T-helper 2 cell treated with Interferon-gamma antibody and Interleukin-4, amounts not matched to agents 100 ng/mL and 5 ng/mL, for 36 hours (primary cell): ENCODE measurements at regions not wholly inside any gene's neighbourhood (a gene's known extent, or its start where the extent isn't known, plus 50 kb on each side); places are given as distances from the start of the nearest gene placed in this dataset.
"Not testable (repeated sequence)": the region's sequence is repeated elsewhere in the genome, so short reads cannot be mapped to it uniquely, and the experiment has no call there.

Experiments used
- intact Hi-C: fragments of 100-400 bp; cut with micrococcal nuclease; formaldehyde crosslinking; loops from one replicate; pipeline ENCODE4 v1.15.1; 2023

DNA sequence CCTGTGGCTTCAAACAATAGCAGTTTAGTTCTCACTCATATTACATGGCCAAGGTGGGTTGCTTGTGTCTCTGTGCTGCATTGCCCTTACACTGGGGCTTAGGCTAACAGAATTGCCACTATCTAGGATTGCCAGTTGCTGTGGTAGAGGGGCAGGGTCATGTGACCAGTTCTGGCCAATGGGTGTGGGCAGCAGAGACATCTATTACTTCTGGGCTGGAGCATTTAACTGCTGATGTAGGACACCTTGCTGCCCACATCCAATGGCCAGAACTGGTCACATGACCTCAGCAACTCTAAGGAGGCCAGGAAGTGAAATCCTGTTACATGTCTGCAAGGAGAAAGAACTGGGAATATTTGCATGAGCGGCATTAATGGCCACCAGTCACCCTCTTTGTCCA lies 199.3 kb downstream of the C9orf152 start:
- intact Hi-C loops = loop anchor here (5.0 kb wide), 1 partner anchor 56 kb away; no protein-coding TSS in a partner anchor

DNA sequence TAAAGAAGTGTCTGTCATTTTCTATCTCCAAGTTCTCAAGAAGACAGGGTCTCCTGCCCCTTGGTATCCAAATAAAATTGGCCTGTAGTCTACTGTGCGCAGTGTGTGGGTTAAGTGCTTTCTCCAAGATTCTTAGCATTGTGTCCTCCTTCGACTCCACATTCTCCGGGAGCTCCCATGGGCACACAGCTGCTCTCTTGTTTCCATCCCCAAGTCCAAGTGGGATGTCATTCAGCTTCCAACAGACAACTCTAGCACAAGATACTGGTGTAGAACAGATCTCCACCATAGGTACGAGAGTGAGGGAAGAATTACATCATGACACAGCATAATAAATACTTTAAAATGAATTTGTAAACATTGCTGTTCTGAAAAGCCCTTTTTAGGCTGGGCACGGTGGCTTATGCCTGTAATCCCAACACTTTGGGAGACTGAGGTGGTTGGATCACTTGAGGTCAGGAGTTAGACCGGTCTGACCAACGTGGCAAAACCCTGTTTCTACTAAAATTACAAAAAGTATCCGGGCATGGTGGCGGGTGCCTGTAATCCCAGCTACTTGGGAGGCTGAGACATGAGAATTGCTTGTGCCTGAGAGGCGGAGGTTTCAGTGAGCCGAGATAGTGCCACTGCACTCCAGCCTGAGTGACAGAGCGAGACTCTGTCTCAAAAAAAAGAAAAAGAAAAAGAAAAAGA lies 196.2 kb downstream of the C9orf152 start:
- intact Hi-C loops = no loop called here

DNA sequence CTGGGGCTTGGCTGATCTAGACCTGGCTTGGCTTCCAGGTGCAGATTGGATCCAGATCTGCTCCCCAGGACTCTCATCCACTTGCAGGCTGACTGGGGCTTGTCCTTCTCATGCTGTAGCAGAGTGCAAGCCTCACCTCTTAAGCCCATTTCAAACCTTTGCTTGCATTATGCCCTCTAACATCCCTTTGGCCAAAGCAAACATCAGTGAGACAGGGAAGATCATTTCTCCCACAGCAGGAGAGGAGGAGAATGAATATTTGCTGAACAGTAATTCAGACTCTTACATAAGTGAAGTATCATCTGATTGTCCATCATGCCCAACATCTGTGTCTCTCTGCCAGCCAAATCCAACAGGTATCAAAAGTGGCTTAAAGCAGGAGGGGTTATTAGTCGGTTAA lies 194.9 kb downstream of the C9orf152 start:
- intact Hi-C loops = no loop called here

DNA sequence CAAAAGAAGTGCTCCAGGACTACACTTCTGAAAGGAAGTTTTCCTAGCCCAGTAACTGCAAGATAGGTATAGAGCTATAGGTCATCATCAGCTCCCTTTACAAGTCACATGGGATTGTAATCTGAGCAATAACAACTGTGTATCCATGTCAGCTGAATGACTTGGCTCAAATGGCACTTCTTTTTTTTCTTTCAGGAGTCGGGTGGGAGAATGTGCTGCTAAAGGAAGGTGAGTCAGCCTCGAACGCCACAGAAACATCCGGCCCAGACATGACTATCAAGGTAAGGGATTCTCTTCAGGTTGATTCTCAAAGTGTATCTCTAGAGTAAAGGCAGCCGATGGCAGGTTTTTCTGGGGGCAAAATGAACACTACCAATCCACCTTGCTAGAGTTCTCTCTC lies 192.2 kb downstream of the C9orf152 start:
- intact Hi-C loops = loop anchor here (5.0 kb wide), 1 partner anchor 33 kb away; no protein-coding TSS in a partner anchor

DNA sequence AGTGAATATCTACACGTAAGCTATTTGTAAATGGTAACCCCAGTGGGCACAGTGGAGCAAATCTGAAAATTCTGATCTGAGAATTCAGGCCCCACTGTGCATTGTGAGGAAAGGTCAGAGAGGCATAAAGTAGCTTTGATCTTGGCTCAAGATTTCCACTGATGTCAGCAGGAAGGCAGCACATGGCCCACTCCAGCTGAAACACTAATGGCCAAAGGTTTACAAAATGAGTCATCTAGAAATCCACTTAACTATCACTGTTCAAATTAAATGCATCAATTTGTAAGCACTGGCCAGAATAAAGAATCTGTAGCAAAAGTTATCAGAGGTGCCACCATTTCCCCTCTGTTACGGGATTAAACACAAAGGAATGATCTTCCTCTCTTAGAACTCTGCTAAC lies 191.6 kb downstream of the C9orf152 start:
- intact Hi-C loops = loop anchor here (5.0 kb wide), 1 partner anchor 34 kb away; no protein-coding TSS in a partner anchor

DNA sequence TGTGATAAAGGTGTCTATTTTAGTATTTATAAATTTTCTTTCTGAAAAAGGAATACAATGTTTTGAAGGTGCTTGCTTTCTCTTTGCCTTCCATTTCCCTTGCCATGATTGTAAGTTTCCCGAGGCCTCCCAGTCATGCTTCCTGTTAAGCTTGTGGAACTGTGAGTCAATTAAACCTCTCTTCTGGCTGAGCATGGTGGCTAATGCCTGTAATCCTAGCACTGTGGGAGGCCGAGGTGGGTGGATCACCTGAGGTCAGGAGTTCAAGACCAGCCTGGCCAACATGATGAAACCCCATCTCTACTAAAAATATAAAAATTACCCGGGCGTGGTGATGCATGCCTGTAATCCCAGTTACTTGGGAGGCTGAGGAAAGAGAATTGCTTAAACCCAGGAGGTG lies 187.7 kb downstream of the C9orf152 start:
- intact Hi-C loops = not testable (repeated sequence)

DNA sequence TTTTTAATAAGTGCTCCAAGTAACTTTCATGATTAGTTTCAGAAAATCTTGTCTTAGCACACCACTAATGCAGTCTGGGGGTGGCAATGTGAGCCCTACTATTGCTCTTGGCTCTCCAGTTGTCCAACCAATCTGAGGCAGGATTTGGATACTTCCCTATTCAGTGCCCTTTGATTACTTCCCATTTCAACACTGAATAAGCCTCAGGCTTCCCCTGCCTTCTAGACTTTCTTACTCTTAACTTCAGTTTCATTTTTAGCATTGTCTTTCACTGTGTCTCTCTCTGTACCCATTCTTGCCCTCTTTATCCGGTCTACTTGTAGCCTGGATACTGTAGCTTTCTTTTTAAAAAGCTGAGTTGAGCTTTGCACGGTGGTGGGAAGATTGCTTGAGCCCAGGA lies 186.1 kb downstream of the C9orf152 start:
- intact Hi-C loops = loop anchor here (2.0 kb wide), 1 partner anchor 27 kb away; no protein-coding TSS in a partner anchor

DNA sequence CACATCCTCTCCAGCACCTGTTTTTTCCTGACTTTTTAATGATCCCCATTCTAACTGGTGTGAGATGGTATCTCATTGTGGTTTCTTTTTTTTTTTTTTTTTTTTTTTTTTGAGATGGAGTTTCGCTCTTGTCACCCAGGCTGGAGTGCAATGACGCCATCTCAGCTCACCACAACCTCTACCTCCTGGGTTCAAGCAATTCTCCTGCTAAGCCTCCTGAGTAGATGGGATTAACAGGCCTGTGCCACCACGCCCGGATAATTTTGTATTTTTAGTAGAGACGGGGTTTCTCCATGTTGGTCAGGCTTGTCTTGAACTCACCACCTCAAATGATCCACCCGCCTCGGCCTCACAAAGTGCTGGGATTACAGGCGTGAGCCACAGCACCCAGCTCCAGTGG lies 184.7 kb downstream of the C9orf152 start:
- intact Hi-C loops = loop anchor here (2.0 kb wide), 1 partner anchor 26 kb away; no protein-coding TSS in a partner anchor

DNA sequence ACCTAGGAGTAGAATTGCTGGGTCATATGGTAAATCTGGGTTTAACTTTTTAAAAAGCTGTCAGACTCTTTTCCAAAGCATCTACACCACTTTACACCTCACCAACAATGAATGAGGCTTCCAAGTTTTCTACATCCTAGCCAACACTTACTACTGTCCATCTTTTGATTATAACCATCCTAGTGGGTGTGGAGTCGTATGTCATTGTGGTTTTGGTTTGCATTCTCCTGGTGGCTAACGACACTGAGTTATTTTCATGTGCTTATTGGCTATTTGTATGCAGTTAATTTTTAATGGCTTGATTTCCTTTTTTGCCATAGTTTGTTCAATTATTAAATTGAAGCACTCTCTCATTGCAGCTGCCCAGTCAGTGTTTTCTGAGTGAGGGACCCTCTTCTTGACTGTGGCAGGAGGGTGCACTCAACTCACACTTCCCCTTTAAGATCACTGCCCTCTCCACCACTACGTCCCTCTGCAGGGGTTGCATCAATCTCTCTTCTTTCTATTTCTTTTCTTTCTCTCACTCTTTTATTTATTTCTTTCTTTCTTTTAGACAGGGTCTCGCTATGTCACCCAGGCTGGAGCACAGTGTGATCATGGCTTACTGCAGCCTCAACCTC lies 182.3 kb downstream of the C9orf152 start:
- intact Hi-C loops = loop anchor here (2.0 kb wide), 1 partner anchor 51 kb away; no protein-coding TSS in a partner anchor

DNA sequence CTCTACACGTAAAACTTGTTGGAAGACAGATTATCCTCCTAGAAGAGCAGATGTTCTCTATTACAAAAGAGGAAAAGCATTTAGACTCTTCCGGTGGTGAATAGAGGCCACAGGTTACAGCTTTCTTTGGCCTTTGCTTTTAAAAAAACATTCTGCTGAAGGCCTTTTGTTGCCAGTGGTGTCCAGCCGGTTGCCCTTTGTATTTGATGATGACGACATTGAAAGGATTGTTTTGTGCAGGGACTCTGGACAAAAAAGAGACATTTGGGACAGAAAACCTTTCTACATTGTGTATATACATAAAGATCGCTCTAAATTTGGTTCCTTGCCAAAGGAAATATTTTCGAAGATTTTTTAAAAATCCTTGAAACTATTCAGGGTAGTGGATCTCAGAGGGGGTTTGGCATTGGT lies 180.3 kb downstream of the C9orf152 start:
- intact Hi-C loops = no loop called here

DNA sequence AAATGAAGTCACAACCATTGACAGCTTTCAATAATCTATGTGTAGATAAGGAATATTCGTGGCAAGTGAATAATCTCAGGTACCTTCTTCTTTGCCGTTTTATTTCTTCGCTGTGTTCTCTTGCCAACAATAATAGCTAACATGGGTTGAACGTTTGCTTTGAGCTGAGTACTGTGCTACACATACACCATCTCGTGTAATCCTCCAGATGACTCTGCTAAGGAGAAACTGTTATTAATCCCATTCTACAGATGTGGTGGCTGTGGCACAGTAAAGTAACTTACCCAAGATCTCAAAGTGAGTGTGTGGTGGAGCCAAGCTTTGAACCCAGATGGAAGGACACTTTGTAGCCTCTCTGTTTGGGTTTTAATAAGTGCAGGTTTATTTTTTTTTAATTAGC lies 179.7 kb downstream of the C9orf152 start:
- intact Hi-C loops = no loop called here

DNA sequence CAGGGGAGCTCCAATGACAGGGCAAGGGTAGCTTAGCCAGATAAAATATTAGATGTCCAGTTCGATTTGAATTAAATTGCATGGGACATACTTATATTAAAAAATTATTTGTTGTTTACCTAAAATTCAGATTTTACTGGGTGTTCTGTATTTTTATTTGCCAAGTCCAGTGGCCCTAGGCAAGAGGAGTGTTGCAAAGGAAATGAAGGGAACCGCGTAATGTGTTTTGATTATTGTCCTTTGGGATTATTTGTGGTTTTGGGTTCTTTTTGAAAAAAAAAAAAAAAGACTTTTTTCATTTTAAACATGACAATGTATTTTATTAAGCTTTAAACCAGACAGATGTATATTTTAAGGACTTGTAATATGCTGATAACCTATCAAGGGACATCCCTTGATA lies 179.3 kb downstream of the C9orf152 start:
- intact Hi-C loops = no loop called here

DNA sequence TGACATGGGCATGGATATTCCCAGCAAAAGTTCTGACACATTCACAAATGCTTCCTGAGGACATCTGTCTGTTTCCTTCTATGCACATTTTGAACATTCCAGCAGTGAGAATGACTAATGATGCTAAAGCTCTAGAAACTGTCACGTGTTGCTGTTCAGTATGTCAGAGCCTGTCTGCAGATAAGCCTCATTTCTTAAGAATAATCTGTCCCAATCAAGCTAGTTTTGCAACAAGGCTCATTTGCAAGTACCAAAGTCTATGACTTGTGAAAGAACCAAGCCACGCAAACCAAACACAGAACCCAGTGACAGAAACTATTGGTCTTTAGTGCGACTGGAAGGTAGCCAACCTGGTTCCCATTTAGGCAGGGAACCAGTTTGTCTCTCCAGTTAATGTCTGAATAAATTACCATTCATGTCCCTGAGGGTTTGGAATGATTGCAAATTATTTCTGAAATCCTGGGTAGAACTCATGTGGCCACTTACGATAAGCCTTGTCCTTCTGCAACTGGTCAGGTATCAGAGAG lies 178.5 kb downstream of the C9orf152 start:
- intact Hi-C loops = no loop called here

DNA sequence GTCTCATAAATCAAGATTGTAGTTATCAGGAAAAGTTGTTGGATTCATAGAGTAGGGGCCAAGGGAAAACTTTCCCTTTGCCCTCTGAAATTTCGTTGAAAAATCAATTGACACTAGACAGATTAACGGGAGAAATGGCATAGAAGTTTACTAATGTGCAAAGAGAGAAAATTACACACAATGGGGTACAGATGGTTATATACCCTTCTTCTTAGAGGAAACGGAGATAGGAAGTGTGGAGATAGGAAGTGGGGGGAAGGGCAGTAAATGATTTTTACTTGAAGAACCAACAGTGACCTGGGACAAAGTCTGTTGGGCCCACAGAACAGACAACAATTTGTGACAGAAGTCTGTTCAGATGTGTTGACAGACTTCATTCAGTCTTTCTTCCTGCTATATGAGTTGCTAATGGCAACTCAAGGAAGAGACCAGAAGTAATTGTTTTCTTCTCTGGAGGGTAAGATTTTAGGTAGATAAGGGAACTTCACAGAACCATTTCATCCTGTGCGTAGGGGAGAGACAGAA lies 177.9 kb downstream of the C9orf152 start:
- intact Hi-C loops = no loop called here

DNA sequence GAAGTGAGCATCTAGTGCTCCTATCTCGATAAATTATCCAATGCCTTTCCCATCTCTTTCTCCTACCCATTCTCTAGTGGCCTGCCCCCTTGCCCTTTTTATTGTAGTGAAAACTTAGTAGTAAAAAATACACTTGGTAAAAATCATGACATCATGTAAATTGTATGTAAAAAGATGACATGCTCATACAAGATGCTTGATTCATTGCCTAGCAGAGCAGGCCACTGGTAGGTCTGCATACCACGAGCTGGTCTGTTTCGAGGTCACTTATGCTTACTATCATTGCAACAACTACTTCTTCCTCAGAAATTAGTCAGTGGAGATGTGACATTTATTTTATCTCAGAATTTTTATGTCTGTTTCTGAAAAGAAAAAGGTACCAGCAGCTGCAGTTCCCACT lies 177.3 kb downstream of the C9orf152 start:
- intact Hi-C loops = no loop called here

DNA sequence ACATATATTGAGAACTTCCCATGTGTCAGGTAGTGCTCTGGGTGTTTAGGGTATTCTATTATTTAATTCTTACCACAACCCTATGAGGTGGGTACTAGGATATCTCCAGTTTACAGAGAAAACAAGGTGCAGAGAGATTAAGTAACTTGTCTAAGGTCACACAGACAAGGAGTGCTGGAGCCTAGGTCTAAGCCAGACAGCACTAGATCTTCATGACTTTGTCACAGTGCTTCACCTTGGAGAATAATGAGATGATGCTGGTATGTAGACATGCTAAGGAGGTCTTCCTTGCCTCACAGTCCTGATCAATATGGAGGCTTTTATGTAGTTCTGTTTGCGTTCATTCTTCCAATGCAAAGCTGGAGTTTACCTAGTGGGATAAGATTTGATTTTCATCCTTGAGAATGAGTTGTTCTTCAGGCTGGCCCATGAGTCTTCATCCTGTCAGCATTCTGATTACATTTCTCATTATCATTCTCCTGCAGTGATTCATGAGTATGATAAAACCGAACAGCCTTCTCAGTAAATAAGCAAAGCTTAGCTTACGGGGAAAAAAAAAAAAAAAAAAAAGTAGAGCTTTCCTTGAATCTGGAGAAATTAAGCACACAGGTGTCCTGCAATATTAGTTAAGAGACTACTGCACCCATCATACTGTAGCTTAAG lies 176.3 kb downstream of the C9orf152 start:
- intact Hi-C loops = no loop called here

DNA sequence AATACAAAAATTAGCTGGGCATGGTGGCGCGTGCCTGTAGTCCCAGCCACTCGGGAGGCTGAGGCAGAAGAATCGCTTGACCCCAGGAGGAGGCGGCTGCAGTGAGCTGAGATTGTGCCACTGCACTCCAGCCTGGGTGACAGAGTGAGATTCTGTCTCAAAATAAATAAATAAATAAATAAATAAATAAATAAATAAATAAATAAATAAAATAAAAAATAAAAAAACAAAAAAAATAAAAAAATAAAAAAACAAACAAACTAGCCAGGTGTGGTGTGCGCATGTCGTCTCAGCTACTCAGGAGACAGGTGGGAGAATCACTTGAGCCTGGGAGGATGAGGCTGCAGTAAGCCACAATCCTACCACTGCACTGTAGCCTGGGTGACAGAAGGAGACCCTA lies 175.4 kb downstream of the C9orf152 start:
- intact Hi-C loops = not testable (repeated sequence)

DNA sequence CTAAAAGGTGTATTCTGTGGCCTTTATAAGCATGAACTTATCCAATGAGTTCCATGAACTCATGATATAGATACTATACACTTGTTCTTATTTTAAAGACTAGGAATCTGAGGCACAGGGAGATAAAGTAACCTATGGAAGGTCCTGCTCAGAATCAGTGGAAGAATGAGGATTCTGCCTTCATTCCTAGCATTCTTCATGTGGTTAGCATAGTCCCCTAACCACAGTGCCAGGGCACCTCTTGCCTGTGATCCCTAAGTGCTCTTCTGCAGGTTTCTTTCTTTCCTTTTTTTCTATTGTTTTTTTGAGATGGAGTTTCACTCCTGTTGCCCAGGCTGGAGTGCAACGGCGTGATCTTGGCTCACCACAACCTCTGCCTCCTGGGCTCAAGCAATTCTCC lies 174.1 kb downstream of the C9orf152 start:
- intact Hi-C loops = no loop called here

DNA sequence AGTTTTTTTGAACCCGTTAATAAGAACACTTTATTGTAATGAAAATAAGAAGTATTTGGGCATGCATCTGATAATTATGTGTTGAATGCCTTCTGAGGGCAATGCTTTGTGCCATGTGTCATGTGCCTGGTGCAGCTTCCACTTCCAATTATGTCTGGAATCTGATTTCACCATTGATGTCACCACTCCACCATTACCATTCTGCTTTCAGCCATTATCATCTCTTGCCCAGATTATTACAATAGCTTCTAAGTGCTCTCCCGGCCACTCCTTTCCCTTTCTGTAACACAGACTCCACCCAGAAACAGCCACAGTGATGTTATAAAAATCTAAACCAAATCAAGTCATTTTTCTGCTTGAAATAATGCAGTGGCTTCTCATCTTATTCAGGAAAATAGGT lies 171.7 kb downstream of the C9orf152 start:
- intact Hi-C loops = no loop called here

DNA sequence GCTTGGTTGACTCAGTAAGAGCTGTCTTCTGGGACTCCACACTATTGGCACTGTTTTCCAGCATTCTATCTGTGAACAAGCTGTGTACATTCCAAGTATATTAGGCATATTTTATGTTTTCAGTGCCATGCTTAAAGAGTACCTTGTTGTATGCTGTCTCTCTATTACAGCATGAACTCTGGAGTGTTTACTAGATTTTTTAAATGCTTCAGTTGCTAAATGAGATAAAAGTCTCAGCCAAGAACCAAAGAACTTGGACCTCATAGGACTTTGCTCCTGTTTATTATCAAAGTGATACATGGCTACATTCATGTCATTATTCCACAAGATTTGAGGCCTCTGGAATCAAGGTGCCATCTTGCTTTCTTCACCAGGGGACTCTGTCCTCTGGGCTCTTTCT lies 167.2 kb downstream of the C9orf152 start:
- intact Hi-C loops = no loop called here

DNA sequence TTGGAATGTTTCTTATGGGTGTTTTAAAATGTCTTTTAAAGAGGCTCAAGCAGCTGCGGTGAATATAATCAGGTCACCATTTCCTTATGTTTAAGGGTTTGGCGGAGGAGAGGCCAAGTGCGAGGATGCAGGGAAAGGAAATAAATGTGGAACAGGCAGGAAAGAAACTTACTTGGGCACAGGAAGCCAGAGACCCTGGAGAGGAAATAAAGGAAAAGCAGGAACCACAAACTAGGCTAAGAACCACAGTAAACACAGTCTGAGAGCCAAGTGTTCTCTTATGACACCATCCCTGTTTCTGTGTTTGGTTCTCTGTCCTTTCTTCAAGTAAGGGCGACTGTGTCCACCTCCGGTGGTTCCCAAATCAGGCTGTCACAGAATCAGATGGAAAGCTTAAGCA lies 166.5 kb downstream of the C9orf152 start:
- intact Hi-C loops = no loop called here
